Cardiac fibroblast (primary cell): ENCODE measurements at regions not wholly inside any gene's neighbourhood (a gene's known extent, or its start where the extent isn't known, plus 50 kb on each side); places are given as distances from the start of the nearest gene placed in this dataset.

ENCODE experiments used
- DNase-seq, 2 donors: peaks; one replicate each; pipeline versions ENCODE4 v3.0.0 to v3.0.0-alpha.2; 2010; ENCODE audit warnings: low read depth in 2 of 2
- H3K4me3 ChIP-seq, 2 donors: replicated peaks in 1 of 2; 1 replicate in 1 of 2; 2 replicates in 1 of 2; pipeline ENCODE4 v1.5.1; 2011; ENCODE audit warnings: low read depth in 2 of 2, low read length in 2 of 2, mild to moderate bottlenecking in 2 of 2, moderate library complexity in 1 of 2
- TF ChIP-seq, protein P1 (sequence below): IDR thresholded peaks from one replicate; pipeline ENCODE4 v1.5.1; 2011; ENCODE audit warnings: low read depth, mild to moderate bottlenecking, low read length, inconsistent platforms

GRCh38 chr2:35463805-35464596, 891.6 kb upstream of the CRIM1 start:
- DNase-seq: no peak
- H3K4me3 ChIP-seq: no peak overlapping the region
- TF ChIP-seq, protein P1, sequence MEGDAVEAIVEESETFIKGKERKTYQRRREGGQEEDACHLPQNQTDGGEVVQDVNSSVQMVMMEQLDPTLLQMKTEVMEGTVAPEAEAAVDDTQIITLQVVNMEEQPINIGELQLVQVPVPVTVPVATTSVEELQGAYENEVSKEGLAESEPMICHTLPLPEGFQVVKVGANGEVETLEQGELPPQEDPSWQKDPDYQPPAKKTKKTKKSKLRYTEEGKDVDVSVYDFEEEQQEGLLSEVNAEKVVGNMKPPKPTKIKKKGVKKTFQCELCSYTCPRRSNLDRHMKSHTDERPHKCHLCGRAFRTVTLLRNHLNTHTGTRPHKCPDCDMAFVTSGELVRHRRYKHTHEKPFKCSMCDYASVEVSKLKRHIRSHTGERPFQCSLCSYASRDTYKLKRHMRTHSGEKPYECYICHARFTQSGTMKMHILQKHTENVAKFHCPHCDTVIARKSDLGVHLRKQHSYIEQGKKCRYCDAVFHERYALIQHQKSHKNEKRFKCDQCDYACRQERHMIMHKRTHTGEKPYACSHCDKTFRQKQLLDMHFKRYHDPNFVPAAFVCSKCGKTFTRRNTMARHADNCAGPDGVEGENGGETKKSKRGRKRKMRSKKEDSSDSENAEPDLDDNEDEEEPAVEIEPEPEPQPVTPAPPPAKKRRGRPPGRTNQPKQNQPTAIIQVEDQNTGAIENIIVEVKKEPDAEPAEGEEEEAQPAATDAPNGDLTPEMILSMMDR: no peak

- DNase-seq: peak; percentile 4 to 6
- TF ChIP-seq, protein P1: no peak
- no peak overlapping the region for H3K4me3 ChIP-seq
Observed at GRCh38 chr2:35462226-35462998, 893.2 kb upstream of the CRIM1 start.

GRCh38 chr2:35461406-35461805, 894.2 kb upstream of the CRIM1 start:
- no peak overlapping the region for H3K4me3 ChIP-seq
- TF ChIP-seq, protein P1: no peak
- no peak for DNase-seq

DNA sequence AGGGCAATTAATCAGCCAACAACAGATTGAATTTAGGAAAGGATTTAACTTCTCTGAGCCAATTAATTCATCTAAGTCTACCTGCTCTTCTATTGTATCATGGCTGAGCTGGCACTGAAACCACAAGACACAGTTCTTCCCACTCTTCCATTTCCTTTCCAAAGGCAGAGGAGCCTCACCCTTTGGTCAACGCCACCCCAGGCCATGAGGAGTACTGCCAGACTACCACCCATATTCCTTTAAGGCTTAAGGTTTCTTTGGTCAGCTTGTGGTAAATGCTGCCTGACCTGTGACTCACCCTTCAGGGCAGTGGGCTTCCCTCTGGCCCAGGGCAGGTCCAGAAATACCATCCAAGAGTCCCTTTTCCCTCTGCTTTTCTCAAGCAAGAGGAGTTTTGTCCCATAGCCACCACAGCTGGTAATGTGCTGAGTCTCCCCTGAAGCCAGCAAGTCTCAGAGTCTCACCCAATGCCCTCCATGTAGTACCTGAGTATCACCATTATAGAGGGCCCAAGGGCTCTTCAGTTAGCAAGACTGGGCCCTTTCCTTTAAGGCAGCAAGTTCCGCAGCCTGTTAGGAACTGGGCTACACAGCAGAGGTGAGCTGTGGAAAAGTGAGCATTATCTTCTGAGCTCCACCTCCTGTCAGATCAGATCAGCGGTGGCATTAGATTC, 900.5 kb upstream of the CRIM1 start:
- no peak overlapping the region for H3K4me3 ChIP-seq
- TF ChIP-seq, protein P1: no peak
- DNase-seq: peak in 1 of 2 donors; percentile 1

DNA sequence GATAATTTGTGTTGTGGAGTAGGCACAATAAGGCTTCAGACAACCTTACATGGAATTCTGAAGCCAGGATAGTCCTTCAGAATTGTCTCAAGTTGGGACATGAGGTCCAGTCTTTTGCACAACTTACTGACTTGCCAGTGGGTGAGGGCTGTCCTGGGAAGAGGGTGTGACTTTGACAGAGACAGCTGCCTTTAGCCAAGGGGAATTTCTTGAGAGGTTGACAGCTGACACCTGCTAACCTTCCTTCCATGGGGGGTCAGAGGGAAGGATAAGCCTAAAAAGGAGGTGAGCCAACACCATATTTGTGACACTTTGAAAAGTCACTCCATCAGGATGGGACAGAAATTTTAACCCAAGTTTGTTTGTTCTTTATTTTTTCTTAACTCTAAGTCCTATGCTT, 907.8 kb upstream of the CRIM1 start:
- TF ChIP-seq, protein P1: no peak
- no peak overlapping the region for H3K4me3 ChIP-seq
- DNase-seq: no peak

- no peak overlapping the region for H3K4me3 ChIP-seq
- DNase-seq: no peak
- TF ChIP-seq, protein P1: no peak
Observed at GRCh38 chr2:35447215-35447614, 908.4 kb upstream of the CRIM1 start.
